SU-DHL-6 (cell line): ENCODE measurements at regions not wholly inside any gene's neighbourhood (a gene's known extent, or its start where the extent isn't known, plus 50 kb on each side); places are given as distances from the start of the nearest gene placed in this dataset.

Source experiments
- EZH2phosphoT487 ChIP-seq: fragments of 200-600 bp; sonication (generic), shearing (Covaris generic); conservative IDR thresholded peaks from 2 replicates; pipeline ENCODE4 v1.6.1; 2018; ENCODE audit warnings: mild to moderate bottlenecking, antibody characterized with exemption, low read length, moderate library complexity, mixed read lengths
- TF ChIP-seq, protein P1 (sequence below): fragments of 200-600 bp; sonication (generic); IDR thresholded peaks from one replicate; pipeline ENCODE4 v1.5.1; 2017; ENCODE audit warnings: antibody characterized with exemption, mild to moderate bottlenecking, low read length, moderate library complexity; ENCODE audit not compliant: insufficient read depth, poor library complexity, severe bottlenecking

GRCh38 chr7:109646124-109646523, 1076.5 kb downstream of the DNAJB9 start:
- TF ChIP-seq, protein P1, sequence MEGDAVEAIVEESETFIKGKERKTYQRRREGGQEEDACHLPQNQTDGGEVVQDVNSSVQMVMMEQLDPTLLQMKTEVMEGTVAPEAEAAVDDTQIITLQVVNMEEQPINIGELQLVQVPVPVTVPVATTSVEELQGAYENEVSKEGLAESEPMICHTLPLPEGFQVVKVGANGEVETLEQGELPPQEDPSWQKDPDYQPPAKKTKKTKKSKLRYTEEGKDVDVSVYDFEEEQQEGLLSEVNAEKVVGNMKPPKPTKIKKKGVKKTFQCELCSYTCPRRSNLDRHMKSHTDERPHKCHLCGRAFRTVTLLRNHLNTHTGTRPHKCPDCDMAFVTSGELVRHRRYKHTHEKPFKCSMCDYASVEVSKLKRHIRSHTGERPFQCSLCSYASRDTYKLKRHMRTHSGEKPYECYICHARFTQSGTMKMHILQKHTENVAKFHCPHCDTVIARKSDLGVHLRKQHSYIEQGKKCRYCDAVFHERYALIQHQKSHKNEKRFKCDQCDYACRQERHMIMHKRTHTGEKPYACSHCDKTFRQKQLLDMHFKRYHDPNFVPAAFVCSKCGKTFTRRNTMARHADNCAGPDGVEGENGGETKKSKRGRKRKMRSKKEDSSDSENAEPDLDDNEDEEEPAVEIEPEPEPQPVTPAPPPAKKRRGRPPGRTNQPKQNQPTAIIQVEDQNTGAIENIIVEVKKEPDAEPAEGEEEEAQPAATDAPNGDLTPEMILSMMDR: no peak
- no peak for TF ChIP-seq EZH2phosphoT487
